ENCODE measurements at regions not wholly inside any gene's neighbourhood (a gene's known extent, or its start where the extent isn't known, plus 50 kb on each side); places are given as distances from the start of the nearest gene placed in this dataset.
"Not testable (repeated sequence)": the region's sequence is repeated elsewhere in the genome, so short reads cannot be mapped to it uniquely, and the experiment has no call there.

DNA sequence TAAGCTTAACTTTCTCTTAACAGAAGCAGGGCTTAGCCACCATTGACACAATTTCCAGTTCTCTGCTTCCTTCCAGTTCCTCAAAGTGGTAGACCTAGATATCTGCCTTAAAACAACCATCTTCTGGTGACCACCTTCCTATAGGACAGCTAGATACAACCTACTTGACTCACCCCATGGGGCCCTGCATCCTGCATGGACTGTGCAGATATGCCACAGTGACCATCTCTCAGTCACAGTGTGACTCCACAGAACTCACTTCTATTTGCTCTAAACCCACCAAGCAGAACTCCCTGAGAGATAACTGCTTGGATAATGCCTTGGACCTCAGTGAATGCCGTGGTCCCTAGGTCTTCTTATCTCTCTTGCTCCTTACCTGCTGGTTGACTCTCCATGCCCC is 621.6 kb downstream of the IQCM start:
- Histone ChIP-seq H3K4me2 (no peak overlapping the region), H3K27ac (no peak overlapping the region), H3K4me1 (ENCODE audit: low read depth, poor library complexity, severe bottlenecking) (no peaks in the 10 kb centered on the region), H3K27me3 (ENCODE audit: insufficient read depth, low read depth) (no peaks in the 10 kb centered on the region), H3K4me3 (IDR thresholded peaks at IDR 0.05; ENCODE audit: insufficient read depth, low read depth, low read length) (no peak overlapping the region), H4K20me1 (ENCODE audit: insufficient read depth) (no peaks in the 10 kb centered on the region), H3K9ac (no peak overlapping the region), H3K79me2 (ENCODE audit: insufficient read depth, low read depth) (no peaks in the 10 kb centered on the region), H2AFZ (ENCODE audit: low read depth) (no peak overlapping the region), H3K36me3 (ENCODE audit: insufficient read depth) (no peaks in the 10 kb centered on the region)
- TF ChIP-seq, protein P1, sequence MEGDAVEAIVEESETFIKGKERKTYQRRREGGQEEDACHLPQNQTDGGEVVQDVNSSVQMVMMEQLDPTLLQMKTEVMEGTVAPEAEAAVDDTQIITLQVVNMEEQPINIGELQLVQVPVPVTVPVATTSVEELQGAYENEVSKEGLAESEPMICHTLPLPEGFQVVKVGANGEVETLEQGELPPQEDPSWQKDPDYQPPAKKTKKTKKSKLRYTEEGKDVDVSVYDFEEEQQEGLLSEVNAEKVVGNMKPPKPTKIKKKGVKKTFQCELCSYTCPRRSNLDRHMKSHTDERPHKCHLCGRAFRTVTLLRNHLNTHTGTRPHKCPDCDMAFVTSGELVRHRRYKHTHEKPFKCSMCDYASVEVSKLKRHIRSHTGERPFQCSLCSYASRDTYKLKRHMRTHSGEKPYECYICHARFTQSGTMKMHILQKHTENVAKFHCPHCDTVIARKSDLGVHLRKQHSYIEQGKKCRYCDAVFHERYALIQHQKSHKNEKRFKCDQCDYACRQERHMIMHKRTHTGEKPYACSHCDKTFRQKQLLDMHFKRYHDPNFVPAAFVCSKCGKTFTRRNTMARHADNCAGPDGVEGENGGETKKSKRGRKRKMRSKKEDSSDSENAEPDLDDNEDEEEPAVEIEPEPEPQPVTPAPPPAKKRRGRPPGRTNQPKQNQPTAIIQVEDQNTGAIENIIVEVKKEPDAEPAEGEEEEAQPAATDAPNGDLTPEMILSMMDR (conservative IDR thresholded peaks at IDR 0.05; ENCODE audit: low read depth, low read length): no peak

DNA sequence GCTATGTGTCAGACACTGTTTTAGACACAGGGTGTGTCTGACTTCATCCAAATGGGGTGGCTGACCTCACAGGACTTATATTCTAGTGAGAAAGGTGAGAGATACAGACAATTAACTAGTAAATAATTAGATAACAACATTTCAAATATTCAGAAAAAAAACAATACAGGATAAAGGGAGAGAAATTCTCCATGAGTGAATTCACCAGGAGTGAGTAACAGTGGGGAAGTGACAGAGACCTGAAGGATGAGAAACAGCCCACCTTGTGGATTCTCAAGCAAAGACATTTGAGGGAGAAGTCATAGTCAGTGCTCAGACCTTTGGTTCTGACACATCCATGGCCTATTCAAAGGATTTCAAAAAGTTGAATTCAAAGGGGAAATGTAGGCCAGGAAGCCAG is 627.9 kb downstream of the IQCM start:
- no peak overlapping the region for H3K27ac ChIP-seq
- no peaks in the 10 kb centered on the region for H3K79me2 ChIP-seq (ENCODE audit: insufficient read depth, low read depth)
- no peak overlapping the region for H3K4me3 ChIP-seq (IDR thresholded peaks at IDR 0.05; ENCODE audit: insufficient read depth, low read depth, low read length)
- no peaks in the 10 kb centered on the region for H4K20me1 ChIP-seq (ENCODE audit: insufficient read depth)
- H2AFZ ChIP-seq (ENCODE audit: low read depth): no peak overlapping the region
- no peaks in the 10 kb centered on the region for H3K27me3 ChIP-seq (ENCODE audit: insufficient read depth, low read depth)
- TF ChIP-seq, protein P1 (conservative IDR thresholded peaks at IDR 0.05; ENCODE audit: low read depth, low read length): no peak
- H3K4me1 ChIP-seq (ENCODE audit: low read depth, poor library complexity, severe bottlenecking): no peaks in the 10 kb centered on the region
- H3K36me3 ChIP-seq (ENCODE audit: insufficient read depth): no peaks in the 10 kb centered on the region
- no peak overlapping the region for H3K4me2 ChIP-seq
- H3K9ac ChIP-seq: no peak overlapping the region

DNA sequence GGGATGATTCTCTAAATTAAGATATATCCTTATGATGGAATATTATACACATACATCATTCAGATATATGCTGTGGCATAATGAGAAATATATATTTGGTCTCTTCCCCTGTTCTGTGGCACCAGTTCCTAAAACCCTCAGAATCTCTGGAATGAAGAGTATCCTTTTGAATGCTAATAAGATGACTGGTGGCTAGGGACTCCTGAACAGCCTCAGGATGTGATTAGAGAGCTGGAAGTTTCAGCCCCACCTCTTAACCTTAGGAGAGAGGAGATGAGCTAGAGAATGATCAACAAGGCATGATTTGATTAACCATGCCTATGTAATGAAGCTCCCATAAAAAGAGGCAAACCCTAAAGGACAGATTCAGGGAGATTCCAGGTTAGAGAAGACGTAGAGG is 632.0 kb downstream of the IQCM start:
- no peak overlapping the region for H3K4me3 ChIP-seq (IDR thresholded peaks at IDR 0.05; ENCODE audit: insufficient read depth, low read depth, low read length)
- no peak overlapping the region for H3K4me2 ChIP-seq
- no peak overlapping the region for H2AFZ ChIP-seq (ENCODE audit: low read depth)
- H3K4me1 ChIP-seq (ENCODE audit: low read depth, poor library complexity, severe bottlenecking): no peaks in the 10 kb centered on the region
- H3K9ac ChIP-seq: no peak overlapping the region
- no peaks in the 10 kb centered on the region for H3K36me3 ChIP-seq (ENCODE audit: insufficient read depth)
- TF ChIP-seq, protein P1 (conservative IDR thresholded peaks at IDR 0.05; ENCODE audit: low read depth, low read length): no peak
- H3K79me2 ChIP-seq (ENCODE audit: insufficient read depth, low read depth): no peaks in the 10 kb centered on the region
- H4K20me1 ChIP-seq (ENCODE audit: insufficient read depth): no peaks in the 10 kb centered on the region
- H3K27ac ChIP-seq: no peak overlapping the region
- H3K27me3 ChIP-seq (ENCODE audit: insufficient read depth, low read depth): no peaks in the 10 kb centered on the region

DNA sequence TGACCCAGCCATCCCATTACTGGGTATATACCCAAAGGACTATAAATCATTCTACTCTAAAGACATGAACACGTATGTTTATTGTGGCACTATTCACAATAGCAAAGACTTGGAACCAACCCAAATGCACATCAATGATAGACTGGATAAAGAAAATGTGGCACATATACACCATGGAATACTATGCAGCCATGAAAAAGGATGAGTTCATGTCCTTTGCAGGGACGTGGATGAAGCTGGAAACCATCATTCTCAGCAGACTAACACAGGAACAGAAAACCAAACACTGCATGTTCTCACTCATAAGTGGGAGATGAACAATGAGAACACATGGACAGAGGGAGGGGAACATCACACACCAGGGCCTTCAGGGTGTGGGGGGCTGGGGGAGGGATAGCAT is 634.2 kb downstream of the IQCM start:
- not testable (repeated sequence) for H3K79me2 ChIP-seq (ENCODE audit: insufficient read depth, low read depth); H3K36me3 ChIP-seq (ENCODE audit: insufficient read depth); H3K27ac ChIP-seq; H2AFZ ChIP-seq (ENCODE audit: low read depth); H3K27me3 ChIP-seq (ENCODE audit: insufficient read depth, low read depth); H3K4me3 ChIP-seq (IDR thresholded peaks at IDR 0.05; ENCODE audit: insufficient read depth, low read depth, low read length); H3K4me1 ChIP-seq (ENCODE audit: low read depth, poor library complexity, severe bottlenecking); H3K4me2 ChIP-seq; H4K20me1 ChIP-seq (ENCODE audit: insufficient read depth); H3K9ac ChIP-seq

DNA sequence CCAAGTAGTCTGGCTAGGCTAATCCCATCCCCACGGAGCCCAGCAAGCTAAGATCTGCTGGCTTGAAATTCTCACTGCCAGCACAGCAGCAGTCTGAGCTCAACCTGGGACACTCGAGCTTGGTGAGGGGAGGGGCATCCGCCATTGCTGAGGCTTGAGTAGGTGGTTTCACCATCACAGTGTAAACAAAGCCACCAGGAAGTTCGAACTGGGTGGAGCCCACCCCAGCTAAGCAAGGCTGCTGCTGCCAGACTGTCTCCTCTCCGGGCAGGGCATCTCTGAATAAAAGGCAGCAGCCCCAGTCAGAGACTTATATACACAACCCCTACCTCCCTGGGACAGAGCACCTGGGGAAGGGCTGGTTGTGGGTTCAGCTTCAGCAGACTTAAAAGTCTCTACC is 639.6 kb downstream of the IQCM start:
- Histone ChIP-seq H3K9ac (no peak overlapping the region), H3K27me3 (ENCODE audit: insufficient read depth, low read depth) (no peaks in the 10 kb centered on the region), H3K4me1 (ENCODE audit: low read depth, poor library complexity, severe bottlenecking) (no peaks in the 10 kb centered on the region), H3K36me3 (ENCODE audit: insufficient read depth) (no peaks in the 10 kb centered on the region), H4K20me1 (ENCODE audit: insufficient read depth) (no peaks in the 10 kb centered on the region), H2AFZ (ENCODE audit: low read depth) (no peak overlapping the region), H3K4me2 (no peak overlapping the region), H3K79me2 (ENCODE audit: insufficient read depth, low read depth) (no peaks in the 10 kb centered on the region), H3K27ac (no peak overlapping the region), H3K4me3 (IDR thresholded peaks at IDR 0.05; ENCODE audit: insufficient read depth, low read depth, low read length) (no peak overlapping the region)
- TF ChIP-seq, protein P1 (conservative IDR thresholded peaks at IDR 0.05; ENCODE audit: low read depth, low read length): no peak
